IMR-90 (cell line): ENCODE measurements at regions not wholly inside any gene's neighbourhood (a gene's known extent, or its start where the extent isn't known, plus 50 kb on each side); places are given as distances from the start of the nearest gene placed in this dataset.

Experiments used
- ATAC-seq: fragments of 200-7000 bp; cut with Tn5 transposase; 2 replicates; pipeline ENCODE4 v1.9.1; 2020; ENCODE audit warnings: low read depth, mild to moderate bottlenecking, moderate library complexity
- BruUV-seq: library from RNA; stranded (reverse); fragments of 400-500 nt; replicated peaks from 2 replicates; lab custom pipeline; 2021; lab: Mats Ljungman, UMichigan
- CTCF ChIA-PET: fragments of 300-600 bp; formaldehyde crosslinking; extraction: SDS; loops from one replicate; lab custom pipeline; 2021; ENCODE audit warnings: antibody characterized with exemption; lab: Yijun Ruan, JAX
- POLR2A ChIA-PET: fragments of 300-600 bp; sonication (Branson Sonifier 250); formaldehyde crosslinking; loops from one replicate; lab custom pipeline; 2022; ENCODE audit warnings: antibody characterized with exemption; ENCODE audit not compliant: unreplicated experiment; lab: Charles Lee
- DNase-seq: peaks from one replicate; pipeline ENCODE4 v3.0.0; 2013
- H2AFZ ChIP-seq: replicated peaks from 2 replicates; pipeline ENCODE3; 2013; ENCODE audit warnings: low read length, mild to moderate bottlenecking; ENCODE audit not compliant: poor library complexity
- H2AK5ac ChIP-seq: 2 replicates; pipeline ENCODE4 v1.6.1; 2013; ENCODE audit warnings: low read depth, low read length, inconsistent platforms
- H2AK9ac ChIP-seq: replicated peaks from 2 replicates; pipeline ENCODE3; 2013; ENCODE audit warnings: mild to moderate bottlenecking, low read depth, low read length, moderate library complexity; ENCODE audit not compliant: poor library complexity
- H2BK120ac ChIP-seq: 2 replicates; pipeline ENCODE4 v1.6.1; 2013; ENCODE audit warnings: low read depth, low read length, inconsistent platforms
- H2BK15ac ChIP-seq: 3 replicates; pipeline ENCODE4 v1.6.1; 2013; ENCODE audit warnings: low read depth, low read length, inconsistent platforms
- H2BK20ac ChIP-seq: 2 replicates; pipeline ENCODE4 v1.6.1; 2013; ENCODE audit warnings: low read depth, mild to moderate bottlenecking, inconsistent platforms, low read length, moderate library complexity
- H2BK5ac ChIP-seq: 2 replicates; pipeline ENCODE4 v1.6.1; 2013; ENCODE audit warnings: mild to moderate bottlenecking, low read depth, low read length, inconsistent platforms; ENCODE audit not compliant: poor library complexity, severe bottlenecking
- H3K14ac ChIP-seq: replicated peaks from 2 replicates; pipeline ENCODE4 v1.6.1; 2013; ENCODE audit warnings: low read depth, low read length, inconsistent platforms
- H3K18ac ChIP-seq: 2 replicates; pipeline ENCODE4 v1.6.1; 2013; ENCODE audit warnings: low read depth, low read length, control low read depth
- H3K23ac ChIP-seq: 2 replicates; pipeline ENCODE4 v1.6.1; 2013; ENCODE audit warnings: low read depth, low read length, inconsistent platforms
- H3K27ac ChIP-seq: 2 replicates; pipeline ENCODE4 v1.5.1; 2013; ENCODE audit warnings: mild to moderate bottlenecking, control low read depth, low read length; ENCODE audit not compliant: insufficient read depth
- H3K27me3 ChIP-seq: 2 replicates; pipeline ENCODE4 v1.6.1; 2013; ENCODE audit warnings: low read length; ENCODE audit not compliant: control insufficient read depth, insufficient read depth
- H3K36me3 ChIP-seq: 2 replicates; pipeline ENCODE4 v1.6.1; 2013; ENCODE audit warnings: low read length, mixed read lengths; ENCODE audit not compliant: control insufficient read depth, insufficient read depth
- H3K4ac ChIP-seq: 2 replicates; pipeline ENCODE4 v1.6.1; 2013; ENCODE audit warnings: low read depth, low read length, inconsistent platforms
- H3K4me1 ChIP-seq: 2 replicates; pipeline ENCODE4 v1.6.1; 2013; ENCODE audit warnings: low read length, mixed read lengths; ENCODE audit not compliant: control insufficient read depth, insufficient read depth
- H3K4me2 ChIP-seq: 2 replicates; pipeline ENCODE4 v1.6.1; 2013; ENCODE audit warnings: low read depth, mild to moderate bottlenecking, control low read depth, low read length, moderate library complexity
- H3K4me3 ChIP-seq: 2 replicates; pipeline ENCODE4 v1.5.1; 2013; ENCODE audit warnings: low read depth, mild to moderate bottlenecking, control low read depth, low read length, moderate library complexity; ENCODE audit not compliant: insufficient read depth
- H3K56ac ChIP-seq: 2 replicates; pipeline ENCODE4 v1.6.1; 2013; ENCODE audit warnings: low read length, inconsistent platforms; ENCODE audit not compliant: insufficient read depth; ENCODE audit errors: extremely low read depth
- H3K79me1 ChIP-seq, 2 experiments: 2 replicates each; pipeline ENCODE4 v1.6.1; 2013; ENCODE audit warnings: low read length in 2 of 2, inconsistent platforms in 1 of 2, low read depth in 1 of 2
- H3K9ac ChIP-seq: 2 replicates; pipeline ENCODE4 v1.6.1; 2013; ENCODE audit warnings: low read depth, low read length, control low read depth
- H3K9me1 ChIP-seq: 2 replicates; pipeline ENCODE4 v1.6.1; 2013; ENCODE audit warnings: low read length, inconsistent platforms; ENCODE audit not compliant: insufficient read depth
- H3K9me3 ChIP-seq: 2 replicates; pipeline ENCODE4 v1.6.1; 2013; ENCODE audit warnings: low read length; ENCODE audit not compliant: control insufficient read depth, insufficient read depth
- H4K20me1 ChIP-seq: 2 replicates; pipeline ENCODE4 v1.6.1; 2013; ENCODE audit warnings: low read length, inconsistent platforms; ENCODE audit not compliant: insufficient read depth
- H4K5ac ChIP-seq: 2 replicates; pipeline ENCODE4 v1.6.1; 2013; ENCODE audit warnings: mild to moderate bottlenecking, low read depth, low read length, control low read depth
- H4K8ac ChIP-seq, 2 experiments: 2 replicates each; pipeline ENCODE4 v1.6.1; 2013; ENCODE audit warnings: low read depth in 2 of 2, low read length in 2 of 2, control low read depth in 1 of 2, inconsistent platforms in 1 of 2
- H4K91ac ChIP-seq: 2 replicates; pipeline ENCODE4 v1.6.1; 2013; ENCODE audit warnings: low read depth, low read length, inconsistent platforms; ENCODE audit not compliant: insufficient read depth
- BHLHE40 ChIP-seq: fragments of 150-350 bp; IDR thresholded peaks from 2 replicates; pipeline ENCODE4 v1.6.1; 2016; ENCODE audit warnings: mild to moderate bottlenecking, low read depth, low read length
- CEBPB ChIP-seq: IDR thresholded peaks from 2 replicates; pipeline ENCODE4 v1.6.1; 2012; ENCODE audit warnings: low read depth, low read length, improper control_type of control experiment
- CHD1 ChIP-seq: IDR thresholded peaks from 2 replicates; pipeline ENCODE4 v1.6.1; 2012; ENCODE audit warnings: low read depth, low read length, improper control_type of control experiment
- FOS ChIP-seq: fragments of 150-350 bp; IDR thresholded peaks from 2 replicates; pipeline ENCODE4 v1.6.1; 2016; ENCODE audit warnings: low read depth, low read length
- MAFK ChIP-seq: IDR thresholded peaks from 2 replicates; pipeline ENCODE4 v1.6.1; 2012; ENCODE audit warnings: low read depth, low read length, improper control_type of control experiment
- MAZ ChIP-seq: IDR thresholded peaks from 2 replicates; pipeline ENCODE4 v1.6.1; 2012; ENCODE audit warnings: low read depth, mild to moderate bottlenecking, low read length, improper control_type of control experiment, moderate library complexity, borderline replicate concordance
- MXI1 ChIP-seq: IDR thresholded peaks from 2 replicates; pipeline ENCODE4 v1.6.1; 2012; ENCODE audit warnings: low read depth, mild to moderate bottlenecking, low read length, moderate library complexity, borderline replicate concordance
- POLR2A ChIP-seq: IDR thresholded peaks from 2 replicates; pipeline ENCODE4 v1.6.1; 2012; ENCODE audit warnings: mild to moderate bottlenecking, low read depth, low read length
- RAD21 ChIP-seq: IDR thresholded peaks from 2 replicates; pipeline ENCODE4 v1.6.1; 2012; ENCODE audit warnings: low read length, improper control_type of control experiment
- RCOR1 ChIP-seq: IDR thresholded peaks from 2 replicates; pipeline ENCODE4 v1.6.1; 2012; ENCODE audit warnings: mild to moderate bottlenecking, low read length, improper control_type of control experiment; ENCODE audit not compliant: insufficient replicate concordance
- SMC3 ChIP-seq: fragments of 150-350 bp; IDR thresholded peaks from 2 replicates; pipeline ENCODE4 v1.6.1; 2016; ENCODE audit warnings: low read depth, mild to moderate bottlenecking, antibody characterized with exemption, low read length, moderate library complexity
- WGBS, 2 experiments: methylation state at CpG; one replicate each; pipeline versions ENCODE4 v1.1.5 to v1.1.7; 2013; ENCODE audit warnings: missing lambda C conversion rate in 2 of 2; ENCODE audit not compliant: insufficient read length in 1 of 2; ENCODE audit errors: extremely low coverage in 2 of 2; 5-methylcytosine and 5-hydroxymethylcytosine counted together
- dilution Hi-C: fragments of 300-500 bp; cut with HindIII; formaldehyde crosslinking; loops from one replicate; pipeline ENCODE4 v1.14.3; 2018; ENCODE audit warnings: low sequenced_read_pairs; ENCODE audit not compliant: unreplicated experiment
- in situ Hi-C: fragments of 300-500 bp; cut with MboI; formaldehyde crosslinking; loops from 3 replicates; pipeline ENCODE4 v1.14.3; 2019; ENCODE audit warnings: low sequenced_read_pairs, inconsistent platforms, mixed read lengths
- intact Hi-C: fragments of 100-400 bp; cut with micrococcal nuclease; formaldehyde crosslinking; loops from 2 replicates; pipeline ENCODE4 v1.10.0; 2022
- TF ChIP-seq, protein P1 (sequence below): fragments of 150-350 bp; IDR thresholded peaks from 2 replicates; pipeline ENCODE4 v1.6.1; 2016; ENCODE audit warnings: low read depth, mild to moderate bottlenecking, low read length, moderate library complexity, borderline replicate concordance
- TF ChIP-seq, protein P2 (sequence below): fragments of 150-350 bp; IDR thresholded peaks from 2 replicates; pipeline ENCODE4 v1.6.1; 2017; ENCODE audit warnings: mild to moderate bottlenecking, antibody characterized with exemption, low read length, low read depth

DNA sequence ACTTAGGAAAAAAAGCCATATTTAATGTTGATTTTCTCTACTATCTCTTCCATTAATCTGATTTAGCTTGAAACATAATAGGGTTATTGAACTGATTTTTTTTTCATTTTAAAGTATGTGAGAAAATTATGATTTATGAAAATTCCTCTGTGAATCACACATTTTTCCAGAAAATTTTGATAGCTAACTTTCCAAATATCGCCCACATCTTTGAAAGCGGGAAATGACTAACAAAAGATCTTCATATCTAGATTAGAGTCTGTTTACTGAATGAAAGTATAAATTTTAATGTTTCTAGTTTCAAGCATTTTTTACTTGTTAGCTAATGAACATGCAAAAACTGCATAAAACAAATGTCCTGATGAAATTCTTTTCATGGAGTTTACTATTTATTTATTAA, 97.4 kb downstream of the POSTN start:
- Histone ChIP-seq H3K4me3 (no peak overlapping the region), H3K4ac (no peak overlapping the region), H4K20me1 (no peaks in the 10 kb centered on the region), H2AK5ac (no peak overlapping the region), H4K91ac (no peak overlapping the region), H3K27me3 (no peaks in the 10 kb centered on the region), H3K79me1 (no peaks in the 10 kb centered on the region), H3K9ac (no peak overlapping the region), H3K14ac (no peak overlapping the region), H3K36me3 (no peaks in the 10 kb centered on the region), H3K56ac (no peak overlapping the region), H3K4me1 (no peaks in the 10 kb centered on the region), H2BK120ac (no peak overlapping the region), H2BK5ac (no peak overlapping the region), H2BK15ac (no peak overlapping the region), H3K23ac (no peak overlapping the region), H2AK9ac (no peak overlapping the region), H2AFZ (no peak overlapping the region), H3K18ac (no peak overlapping the region), H4K8ac (no peak overlapping the region), H2BK20ac (no peak overlapping the region), H3K4me2 (no peak overlapping the region), H3K27ac (no peak overlapping the region), H3K9me1 (no peaks in the 10 kb centered on the region), H3K9me3 (no peaks in the 10 kb centered on the region), H4K5ac (no peak overlapping the region)
- DNase-seq (peak; percentile 15), ATAC-seq (no peak)
- intact Hi-C loops: no loop called here
- ChIA-PET POLR2A (no interaction called here), CTCF (interaction anchor here (0.6 kb wide), 1 partner anchor 196 kb away, joined by 3 read pairs; no protein-coding TSS in a partner anchor)
- no CpG with 5 or more reads among the region's 2 CpGs for WGBS, 2 experiments
- TF ChIP-seq CEBPB (no peak), RCOR1 (no peak), MXI1 (no peak), CHD1 (no peak), MAFK (no peak), SMC3 (no peak), MAZ (no peak), BHLHE40 (no peak), RAD21 (no peak), POLR2A (no peak), FOS (no peak)
- TF ChIP-seq, protein P1, sequence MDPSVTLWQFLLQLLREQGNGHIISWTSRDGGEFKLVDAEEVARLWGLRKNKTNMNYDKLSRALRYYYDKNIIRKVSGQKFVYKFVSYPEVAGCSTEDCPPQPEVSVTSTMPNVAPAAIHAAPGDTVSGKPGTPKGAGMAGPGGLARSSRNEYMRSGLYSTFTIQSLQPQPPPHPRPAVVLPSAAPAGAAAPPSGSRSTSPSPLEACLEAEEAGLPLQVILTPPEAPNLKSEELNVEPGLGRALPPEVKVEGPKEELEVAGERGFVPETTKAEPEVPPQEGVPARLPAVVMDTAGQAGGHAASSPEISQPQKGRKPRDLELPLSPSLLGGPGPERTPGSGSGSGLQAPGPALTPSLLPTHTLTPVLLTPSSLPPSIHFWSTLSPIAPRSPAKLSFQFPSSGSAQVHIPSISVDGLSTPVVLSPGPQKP: no peak
- TF ChIP-seq, protein P2, sequence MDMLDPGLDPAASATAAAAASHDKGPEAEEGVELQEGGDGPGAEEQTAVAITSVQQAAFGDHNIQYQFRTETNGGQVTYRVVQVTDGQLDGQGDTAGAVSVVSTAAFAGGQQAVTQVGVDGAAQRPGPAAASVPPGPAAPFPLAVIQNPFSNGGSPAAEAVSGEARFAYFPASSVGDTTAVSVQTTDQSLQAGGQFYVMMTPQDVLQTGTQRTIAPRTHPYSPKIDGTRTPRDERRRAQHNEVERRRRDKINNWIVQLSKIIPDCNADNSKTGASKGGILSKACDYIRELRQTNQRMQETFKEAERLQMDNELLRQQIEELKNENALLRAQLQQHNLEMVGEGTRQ: no peak
- dilution Hi-C loops: no loop called here
- no TSS peak for BruUV-seq
- in situ Hi-C loops: no loop called here
